ENCODE measurements at regions not wholly inside any gene's neighbourhood (a gene's known extent, or its start where the extent isn't known, plus 50 kb on each side); places are given as distances from the start of the nearest gene placed in this dataset.

GRCh38 chr7:16315280-16315679 lies 106.1 kb downstream of the CRPPA start:
- TF ChIP-seq ELF4 (IDR thresholded peaks at IDR 0.05) (no peak), FOXM1 (IDR thresholded peaks at IDR 0.05; ENCODE audit: borderline replicate concordance) (no peak), NFRKB (IDR thresholded peaks at IDR 0.05) (no peak), SP1 (IDR thresholded peaks at IDR 0.05) (no peak), LEF1 (IDR thresholded peaks at IDR 0.05; ENCODE audit: borderline replicate concordance) (no peak), CTBP1 (IDR thresholded peaks at IDR 0.05; ENCODE audit: borderline replicate concordance) (no peak), FOXA1 (IDR thresholded peaks at IDR 0.05) (no peak), BHLHE40 (IDR thresholded peaks at IDR 0.05; ENCODE audit: borderline replicate concordance) (no peak), SUZ12 (IDR thresholded peaks at IDR 0.05) (no peak), FOXK2 (IDR thresholded peaks at IDR 0.05) (no peak), HDGF (IDR thresholded peaks at IDR 0.05; ENCODE audit: borderline replicate concordance) (no peak)
